Mesenteric fat pad (tissue), 1 donor: ENCODE measurements at regions not wholly inside any gene's neighbourhood (a gene's known extent, or its start where the extent isn't known, plus 50 kb on each side); places are given as distances from the start of the nearest gene placed in this dataset.
"Not testable (repeated sequence)": the region's sequence is repeated elsewhere in the genome, so short reads cannot be mapped to it uniquely, and the experiment has no call there.

Experiments used
- DNase-seq: peaks from one replicate; pipeline ENCODE4 v3.0.0-alpha.2; 2020; ENCODE audit warnings: low spot score
- donor health status: DM: yes; HTN: yes; CAD: no.

- DNase-seq, result no peak
These were observed 170.5 kb downstream of the SEPTIN7 start for GRCh38 chr7:35971133-35971891.

GRCh38 chr7:35975851-35976454 lies 175.1 kb downstream of the SEPTIN7 start:
- DNase-seq, result no peak

GRCh38 chr7:35978816-35979640 lies 174.0 kb upstream of the EEPD1 start:
- DNase-seq, result not testable (repeated sequence)

- no peak for DNase-seq
These were observed 170.5 kb upstream of the EEPD1 start for GRCh38 chr7:35982600-35982999.

- no peak for DNase-seq
These were observed 169.4 kb upstream of the EEPD1 start for GRCh38 chr7:35983626-35984025.

- no peak for DNase-seq
These were observed 167.8 kb upstream of the EEPD1 start for GRCh38 chr7:35985126-35985754.

- DNase-seq, result no peak
These were observed 166.0 kb upstream of the EEPD1 start for GRCh38 chr7:35987016-35987415.

- no peak for DNase-seq
These were observed 164.9 kb upstream of the EEPD1 start for GRCh38 chr7:35988105-35988504.

GRCh38 chr7:35988818-35989217 lies 164.2 kb upstream of the EEPD1 start:
- no peak for DNase-seq

- DNase-seq, result no peak
These were observed 161.4 kb upstream of the EEPD1 start for GRCh38 chr7:35991511-35992232.

- no peak for DNase-seq
These were observed 160.6 kb upstream of the EEPD1 start for GRCh38 chr7:35992436-35992835.

GRCh38 chr7:35993113-35993512 lies 159.9 kb upstream of the EEPD1 start:
- no peak for DNase-seq

- DNase-seq, result no peak
These were observed 159.1 kb upstream of the EEPD1 start for GRCh38 chr7:35993676-35994606.

- no peak for DNase-seq
These were observed 157.7 kb upstream of the EEPD1 start for GRCh38 chr7:35995334-35995733.

GRCh38 chr7:35998481-35998880 lies 154.6 kb upstream of the EEPD1 start:
- DNase-seq, result no peak

GRCh38 chr7:36001546-36001945 lies 151.5 kb upstream of the EEPD1 start:
- no peak for DNase-seq

- DNase-seq, result no peak
These were observed 150.2 kb upstream of the EEPD1 start for GRCh38 chr7:36002900-36003299.

- DNase-seq, result no peak
These were observed 149.7 kb upstream of the EEPD1 start for GRCh38 chr7:36003343-36003742.

GRCh38 chr7:36005293-36005692 lies 147.8 kb upstream of the EEPD1 start:
- DNase-seq, result no peak

- no peak for DNase-seq
These were observed 147.2 kb upstream of the EEPD1 start for GRCh38 chr7:36005876-36006275.
